ENCODE measurements at regions not wholly inside any gene's neighbourhood (a gene's known extent, or its start where the extent isn't known, plus 50 kb on each side); places are given as distances from the start of the nearest gene placed in this dataset.

- H3K27me3 Mint-ChIP-seq, result peaks cover 2% of the 10 kb centered on the region
- peaks cover 6% of the 10 kb centered on the region for H3K4me1 Mint-ChIP-seq (ENCODE audit: low read depth)
- no peaks in the 10 kb centered on the region for H3K36me3 Mint-ChIP-seq (ENCODE audit: low read depth)
- H3K4me3 Mint-ChIP-seq, result no peak overlapping the region
- H3K27ac Mint-ChIP-seq, result peak overlapping the region; percentile 45
- H3K9me3 Mint-ChIP-seq, result peaks cover 3% of the 10 kb centered on the region
Observed at GRCh38 chr6:113447088-113447831, 409.9 kb upstream of the MARCKS start.

DNA sequence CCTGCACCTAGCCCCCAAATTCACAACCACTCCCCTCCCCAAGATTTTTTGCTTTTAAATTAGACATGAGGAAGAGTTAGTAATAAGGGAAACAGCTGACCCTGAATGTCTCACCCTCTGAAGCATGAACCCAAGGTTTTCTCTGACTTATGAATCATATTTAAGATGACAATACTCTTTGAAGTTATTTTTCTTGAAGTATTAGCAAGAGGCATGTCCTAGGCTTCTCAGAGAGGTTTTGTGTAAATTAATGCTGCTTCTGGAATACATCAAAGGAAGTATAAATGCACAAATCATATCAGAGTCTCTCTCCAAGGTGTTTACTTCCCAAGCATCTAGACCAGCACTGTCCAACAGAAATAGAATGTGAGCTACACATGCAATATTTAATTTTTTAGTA, 408.1 kb upstream of the MARCKS start:
- Mint-ChIP-seq H3K27me3 (peaks cover 2% of the 10 kb centered on the region), H3K27ac (no peak overlapping the region), H3K4me3 (no peak overlapping the region), H3K9me3 (peaks cover 3% of the 10 kb centered on the region), H3K4me1 (ENCODE audit: low read depth) (peaks cover 6% of the 10 kb centered on the region), H3K36me3 (ENCODE audit: low read depth) (no peaks in the 10 kb centered on the region)

DNA sequence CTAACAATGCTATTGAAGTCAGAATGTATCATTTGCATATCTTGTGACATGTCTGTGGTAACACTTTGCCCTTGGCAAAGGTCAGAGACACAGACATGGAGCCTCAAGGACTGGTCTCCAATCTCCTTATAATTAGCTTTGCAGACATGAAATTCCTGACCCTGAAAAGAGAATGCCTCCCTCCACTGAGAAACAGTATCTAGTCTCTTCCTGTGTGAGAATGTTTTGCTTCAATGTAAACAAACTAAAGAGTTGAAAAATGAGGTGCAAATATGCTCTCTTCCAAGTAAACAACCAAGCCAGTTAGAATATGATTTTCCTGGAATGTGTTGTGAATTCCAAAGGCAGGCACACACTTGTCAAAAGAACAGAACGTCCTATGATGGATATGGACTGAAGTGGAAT, 407.1 kb upstream of the MARCKS start:
- Mint-ChIP-seq H3K9me3 (peaks cover 3% of the 10 kb centered on the region), H3K36me3 (ENCODE audit: low read depth) (no peaks in the 10 kb centered on the region), H3K4me3 (no peak overlapping the region), H3K4me1 (ENCODE audit: low read depth) (peaks cover 6% of the 10 kb centered on the region), H3K27ac (no peak overlapping the region), H3K27me3 (peaks cover 2% of the 10 kb centered on the region)

GRCh38 chr6:113451049-113451448, 406.1 kb upstream of the MARCKS start:
- peaks cover under 1% of the 10 kb centered on the region for H3K9me3 Mint-ChIP-seq
- peaks cover 11% of the 10 kb centered on the region for H3K27me3 Mint-ChIP-seq
- H3K4me1 Mint-ChIP-seq (ENCODE audit: low read depth), result peaks cover 6% of the 10 kb centered on the region
- no peak overlapping the region for H3K4me3 Mint-ChIP-seq
- no peaks in the 10 kb centered on the region for H3K36me3 Mint-ChIP-seq (ENCODE audit: low read depth)
- no peak overlapping the region for H3K27ac Mint-ChIP-seq

- Mint-ChIP-seq H3K4me3 (no peak overlapping the region), H3K36me3 (ENCODE audit: low read depth) (no peaks in the 10 kb centered on the region), H3K4me1 (ENCODE audit: low read depth) (no peaks in the 10 kb centered on the region), H3K9me3 (no peaks in the 10 kb centered on the region), H3K27me3 (peaks cover 11% of the 10 kb centered on the region), H3K27ac (no peak overlapping the region)
Observed at GRCh38 chr6:113457198-113457597, 399.9 kb upstream of the MARCKS start.

DNA sequence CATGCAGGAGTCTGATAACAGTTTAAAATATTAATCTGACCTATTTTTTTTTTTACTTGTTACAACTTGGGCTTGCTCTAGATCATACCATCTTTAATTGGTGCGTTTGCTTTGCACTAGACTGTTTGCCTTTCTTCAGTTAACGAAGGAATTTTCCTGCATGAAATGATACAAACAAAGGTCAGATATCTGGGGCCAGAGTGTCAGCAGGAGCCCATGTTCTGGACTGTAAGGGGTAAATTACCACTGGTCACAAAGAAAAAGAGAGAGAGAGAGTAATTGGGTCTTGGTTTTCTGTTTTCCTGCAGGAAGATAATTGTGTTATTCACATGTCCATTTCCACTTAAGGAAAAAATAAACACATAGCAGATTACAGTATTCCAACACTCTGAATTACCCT, 399.4 kb upstream of the MARCKS start:
- Mint-ChIP-seq H3K4me1 (ENCODE audit: low read depth) (no peaks in the 10 kb centered on the region), H3K27me3 (peaks cover 15% of the 10 kb centered on the region), H3K9me3 (no peaks in the 10 kb centered on the region), H3K27ac (no peak overlapping the region), H3K4me3 (no peak overlapping the region), H3K36me3 (ENCODE audit: low read depth) (no peaks in the 10 kb centered on the region)

DNA sequence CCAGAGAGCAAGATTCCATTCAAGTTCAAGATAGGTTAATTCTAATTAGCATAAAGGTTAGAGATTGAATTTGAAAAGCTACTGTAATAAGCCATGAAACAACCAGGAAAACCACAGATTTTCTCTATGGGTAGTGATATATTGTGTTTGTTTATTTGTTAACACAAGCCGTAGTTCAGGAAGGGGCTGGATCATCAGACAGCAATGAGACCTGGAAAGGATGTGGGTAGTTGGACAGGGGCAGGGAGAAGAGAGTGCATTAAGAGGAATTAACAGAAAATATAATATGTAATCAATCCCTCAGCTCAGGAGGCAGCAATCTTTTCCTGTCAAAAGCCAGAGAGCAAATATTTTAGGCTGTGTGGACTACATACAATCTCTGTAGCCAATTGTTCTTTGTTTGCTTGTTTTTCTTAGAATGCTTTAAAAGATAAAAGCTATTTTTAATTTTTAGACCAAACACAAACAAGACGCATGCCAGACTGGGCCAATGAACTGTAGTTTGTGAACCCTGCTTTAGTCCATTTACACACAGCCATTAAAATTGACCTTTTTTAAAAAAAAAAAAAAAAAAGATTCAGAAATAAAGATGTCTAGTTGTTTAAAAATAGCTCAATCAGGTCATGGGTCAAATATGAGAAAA, 398.7 kb upstream of the MARCKS start:
- no peak overlapping the region for H3K4me3 Mint-ChIP-seq
- no peak overlapping the region for H3K27ac Mint-ChIP-seq
- H3K36me3 Mint-ChIP-seq (ENCODE audit: low read depth), result no peaks in the 10 kb centered on the region
- peaks cover 18% of the 10 kb centered on the region for H3K27me3 Mint-ChIP-seq
- no peaks in the 10 kb centered on the region for H3K4me1 Mint-ChIP-seq (ENCODE audit: low read depth)
- H3K9me3 Mint-ChIP-seq, result no peaks in the 10 kb centered on the region

- no peaks in the 10 kb centered on the region for H3K9me3 Mint-ChIP-seq
- H3K36me3 Mint-ChIP-seq (ENCODE audit: low read depth), result no peaks in the 10 kb centered on the region
- H3K4me3 Mint-ChIP-seq, result no peak overlapping the region
- H3K27me3 Mint-ChIP-seq, result peaks cover 9% of the 10 kb centered on the region
- no peak overlapping the region for H3K27ac Mint-ChIP-seq
- H3K4me1 Mint-ChIP-seq (ENCODE audit: low read depth), result no peaks in the 10 kb centered on the region
Observed at GRCh38 chr6:113461153-113461932, 395.8 kb upstream of the MARCKS start.

- H3K27me3 Mint-ChIP-seq, result peaks cover 7% of the 10 kb centered on the region
- H3K4me3 Mint-ChIP-seq, result no peak overlapping the region
- no peaks in the 10 kb centered on the region for H3K9me3 Mint-ChIP-seq
- no peaks in the 10 kb centered on the region for H3K4me1 Mint-ChIP-seq (ENCODE audit: low read depth)
- no peaks in the 10 kb centered on the region for H3K36me3 Mint-ChIP-seq (ENCODE audit: low read depth)
- H3K27ac Mint-ChIP-seq, result no peak overlapping the region
Observed at GRCh38 chr6:113464536-113464935, 392.6 kb upstream of the MARCKS start.

GRCh38 chr6:113464960-113465359, 392.2 kb upstream of the MARCKS start:
- peaks cover 7% of the 10 kb centered on the region for H3K27me3 Mint-ChIP-seq
- H3K4me1 Mint-ChIP-seq (ENCODE audit: low read depth), result no peaks in the 10 kb centered on the region
- H3K4me3 Mint-ChIP-seq, result no peak overlapping the region
- no peaks in the 10 kb centered on the region for H3K36me3 Mint-ChIP-seq (ENCODE audit: low read depth)
- H3K27ac Mint-ChIP-seq, result no peak overlapping the region
- H3K9me3 Mint-ChIP-seq, result no peaks in the 10 kb centered on the region

DNA sequence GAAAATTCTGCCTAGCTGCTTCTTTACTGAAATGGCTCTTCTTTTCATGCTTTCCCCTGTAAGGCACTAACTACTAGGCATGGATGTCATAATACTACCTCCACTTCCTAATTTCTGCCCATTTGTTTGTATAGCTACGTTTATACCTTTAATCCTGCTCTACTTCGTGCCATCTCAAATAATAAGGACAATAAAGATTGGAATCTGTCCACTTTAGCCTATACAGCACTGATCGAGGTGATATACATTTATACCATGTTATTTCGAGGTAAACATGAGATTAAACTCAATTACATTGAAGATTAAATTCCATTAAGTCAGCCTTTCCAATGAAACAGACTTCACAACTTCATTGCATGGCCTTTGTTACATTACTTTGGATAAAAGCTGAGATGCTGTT, 390.6 kb upstream of the MARCKS start:
- Mint-ChIP-seq H3K27ac (no peak overlapping the region), H3K4me3 (no peak overlapping the region), H3K4me1 (ENCODE audit: low read depth) (no peaks in the 10 kb centered on the region), H3K27me3 (peaks cover 7% of the 10 kb centered on the region), H3K9me3 (no peaks in the 10 kb centered on the region), H3K36me3 (ENCODE audit: low read depth) (no peaks in the 10 kb centered on the region)

DNA sequence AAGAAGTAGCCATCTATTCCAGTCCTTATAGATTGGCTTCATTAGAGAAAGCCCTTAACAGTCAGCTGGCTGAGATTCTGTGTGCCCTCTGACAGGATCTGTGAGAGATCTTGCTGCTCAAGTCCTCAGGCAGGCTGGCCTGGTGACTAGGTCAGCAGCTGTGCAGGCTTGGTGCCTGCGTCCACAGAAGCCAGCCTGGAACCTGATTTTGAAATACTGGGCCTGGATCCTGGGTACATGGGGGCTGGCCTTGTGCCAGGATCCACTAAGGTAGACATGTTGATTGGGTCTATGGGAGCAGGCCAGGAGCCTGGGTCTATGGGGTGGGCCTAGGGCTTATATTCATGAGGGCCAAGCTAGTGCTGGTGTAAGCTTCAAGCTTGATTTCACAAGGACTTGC, 381.8 kb upstream of the MARCKS start:
- peaks cover 7% of the 10 kb centered on the region for H3K9me3 Mint-ChIP-seq
- H3K27ac Mint-ChIP-seq, result no peak overlapping the region
- H3K27me3 Mint-ChIP-seq, result peaks cover 3% of the 10 kb centered on the region
- no peaks in the 10 kb centered on the region for H3K4me1 Mint-ChIP-seq (ENCODE audit: low read depth)
- no peaks in the 10 kb centered on the region for H3K36me3 Mint-ChIP-seq (ENCODE audit: low read depth)
- no peak overlapping the region for H3K4me3 Mint-ChIP-seq

- Mint-ChIP-seq H3K4me3 (no peak overlapping the region), H3K4me1 (ENCODE audit: low read depth) (no peaks in the 10 kb centered on the region), H3K27ac (no peak overlapping the region), H3K36me3 (ENCODE audit: low read depth) (no peaks in the 10 kb centered on the region), H3K9me3 (peaks cover 7% of the 10 kb centered on the region), H3K27me3 (peaks cover 3% of the 10 kb centered on the region)
Observed at GRCh38 chr6:113476937-113477839, 380.0 kb upstream of the MARCKS start.

DNA sequence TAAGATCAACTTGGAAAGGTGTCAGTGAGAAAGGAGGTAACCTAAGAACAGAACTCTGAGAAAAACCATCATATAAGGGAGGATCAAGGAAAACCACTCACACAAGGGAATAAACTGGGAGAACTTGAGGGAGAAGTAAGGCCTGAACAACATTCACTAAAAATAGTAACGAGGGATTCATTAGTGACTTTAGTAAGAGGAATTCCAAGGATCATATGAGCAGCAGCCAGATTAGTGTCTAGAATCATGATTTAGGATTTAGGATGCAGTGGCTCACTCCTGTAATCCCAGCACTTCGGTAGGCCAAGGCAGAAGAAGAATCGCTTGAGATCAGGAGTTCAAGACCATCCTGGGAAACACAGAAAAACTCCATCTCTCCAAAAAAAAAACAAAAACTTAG, 376.5 kb upstream of the MARCKS start:
- H3K4me1 Mint-ChIP-seq (ENCODE audit: low read depth), result no peaks in the 10 kb centered on the region
- no peaks in the 10 kb centered on the region for H3K9me3 Mint-ChIP-seq
- no peak overlapping the region for H3K4me3 Mint-ChIP-seq
- H3K27ac Mint-ChIP-seq, result no peak overlapping the region
- H3K36me3 Mint-ChIP-seq (ENCODE audit: low read depth), result no peaks in the 10 kb centered on the region
- peaks cover 3% of the 10 kb centered on the region for H3K27me3 Mint-ChIP-seq
